Tibial nerve (tissue), 3 donors: ENCODE measurements at regions not wholly inside any gene's neighbourhood (a gene's known extent, or its start where the extent isn't known, plus 50 kb on each side); places are given as distances from the start of the nearest gene placed in this dataset.

Source experiments
- POLR2A ChIP-seq, 2 donors: fragments of 450-650 bp; IDR thresholded peaks; one replicate each; pipeline ENCODE4 v1.6.1; 2017; ENCODE audit warnings: antibody characterized with exemption in 2 of 2, mild to moderate bottlenecking in 2 of 2, moderate library complexity in 2 of 2
- TF ChIP-seq, protein P1 (sequence below), 5 experiments: fragments of 200-600 bp in 3 of 5; fragments of 450-650 bp in 2 of 5; sonication (generic) in 3 of 5; IDR thresholded peaks; one replicate each; pipeline ENCODE4 v1.5.1; 2016 to 2019; ENCODE audit warnings: antibody characterized with exemption in 5 of 5, mild to moderate bottlenecking in 3 of 5, moderate library complexity in 2 of 5

- no peak for TF ChIP-seq POLR2A (IDR thresholded peaks at IDR 0.05)
- TF ChIP-seq, protein P1, sequence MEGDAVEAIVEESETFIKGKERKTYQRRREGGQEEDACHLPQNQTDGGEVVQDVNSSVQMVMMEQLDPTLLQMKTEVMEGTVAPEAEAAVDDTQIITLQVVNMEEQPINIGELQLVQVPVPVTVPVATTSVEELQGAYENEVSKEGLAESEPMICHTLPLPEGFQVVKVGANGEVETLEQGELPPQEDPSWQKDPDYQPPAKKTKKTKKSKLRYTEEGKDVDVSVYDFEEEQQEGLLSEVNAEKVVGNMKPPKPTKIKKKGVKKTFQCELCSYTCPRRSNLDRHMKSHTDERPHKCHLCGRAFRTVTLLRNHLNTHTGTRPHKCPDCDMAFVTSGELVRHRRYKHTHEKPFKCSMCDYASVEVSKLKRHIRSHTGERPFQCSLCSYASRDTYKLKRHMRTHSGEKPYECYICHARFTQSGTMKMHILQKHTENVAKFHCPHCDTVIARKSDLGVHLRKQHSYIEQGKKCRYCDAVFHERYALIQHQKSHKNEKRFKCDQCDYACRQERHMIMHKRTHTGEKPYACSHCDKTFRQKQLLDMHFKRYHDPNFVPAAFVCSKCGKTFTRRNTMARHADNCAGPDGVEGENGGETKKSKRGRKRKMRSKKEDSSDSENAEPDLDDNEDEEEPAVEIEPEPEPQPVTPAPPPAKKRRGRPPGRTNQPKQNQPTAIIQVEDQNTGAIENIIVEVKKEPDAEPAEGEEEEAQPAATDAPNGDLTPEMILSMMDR (IDR thresholded peaks at IDR 0.05) = no peak
Measured at GRCh38 chr7:135815033-135815432, 66.4 kb upstream of the FAM180A start.
